ENCODE measurements at regions not wholly inside any gene's neighbourhood (a gene's known extent, or its start where the extent isn't known, plus 50 kb on each side); places are given as distances from the start of the nearest gene placed in this dataset.

DNA sequence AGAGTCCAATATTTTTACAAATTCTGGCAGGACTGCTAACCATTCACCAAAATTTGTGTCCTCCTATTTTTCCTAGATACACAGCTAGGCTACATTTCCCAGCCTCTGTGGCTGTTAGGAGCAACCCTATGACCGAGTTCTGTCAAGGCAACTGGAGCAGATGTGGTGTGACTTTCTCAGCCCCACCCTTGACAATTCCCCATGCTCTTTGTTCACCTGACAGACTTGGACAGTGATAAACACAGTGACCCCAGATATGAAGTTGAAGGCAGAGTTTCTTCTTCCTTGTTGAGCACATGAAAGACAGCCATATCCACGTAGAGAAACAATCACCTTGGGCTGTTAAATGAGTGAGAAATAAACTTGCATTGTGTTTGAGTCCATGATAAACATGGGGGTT is 1162.1 kb downstream of the SORCS3 start:
- H3K27me3 ChIP-seq (ENCODE audit: control insufficient read depth, insufficient read depth, low read length) = no peaks in the 10 kb centered on the region
- H3K4me3 ChIP-seq (ENCODE audit: insufficient read depth, low read depth, low read length) = no peak overlapping the region
- no peaks in the 10 kb centered on the region for H3K9me1 ChIP-seq (ENCODE audit: insufficient read depth, low read length)
- H3K4ac ChIP-seq (ENCODE audit: low read depth, low read length) = no peak overlapping the region
- no peak overlapping the region for H3K14ac ChIP-seq (replicated peaks; ENCODE audit: low read depth, low read length)
- no peak overlapping the region for H2AFZ ChIP-seq (replicated peaks; ENCODE audit: low read length, poor library complexity)
- dilution Hi-C loops (cut with HindIII; ENCODE audit: low sequenced_read_pairs, unreplicated experiment) = no loop called here
- peaks cover 6% of the 10 kb centered on the region; the same call in 1 of the 2 replicates for H3K9me3 ChIP-seq (ENCODE audit: control insufficient read depth, insufficient read depth, low read length)
- DNase-seq (no peak), ATAC-seq (ENCODE audit: low read depth) (no peak)
- no peak overlapping the region for H3K23ac ChIP-seq (ENCODE audit: low read depth, low read length)
- no peak overlapping the region for H3K56ac ChIP-seq (ENCODE audit: extremely low read depth, insufficient read depth, low read length)
- no peak overlapping the region for H3K9ac ChIP-seq (ENCODE audit: low read depth, low read length)
- H4K5ac ChIP-seq (ENCODE audit: low read depth, low read length) = no peak overlapping the region
- CTCF ChIA-PET = no interaction called here
- H2BK15ac ChIP-seq (ENCODE audit: low read depth, low read length) = no peak overlapping the region
- no peaks in the 10 kb centered on the region for H4K20me1 ChIP-seq (ENCODE audit: insufficient read depth, low read length)
- no peak overlapping the region for H3K4me2 ChIP-seq (ENCODE audit: low read depth, low read length)
- no peak for TF ChIP-seq SMC3 (IDR thresholded peaks at IDR 0.05; ENCODE audit: low read depth, low read length)
- no peak for TF ChIP-seq CHD1 (IDR thresholded peaks at IDR 0.05; ENCODE audit: low read depth, low read length)
- no peak for TF ChIP-seq NFE2L2 (IDR thresholded peaks at IDR 0.05; ENCODE audit: low read depth, low read length)
- TF ChIP-seq POLR2A (IDR thresholded peaks at IDR 0.05; ENCODE audit: low read depth, low read length) = no peak
- TF ChIP-seq MXI1 (IDR thresholded peaks at IDR 0.05; ENCODE audit: borderline replicate concordance, low read depth, low read length) = no peak
- TF ChIP-seq RFX5 (IDR thresholded peaks at IDR 0.05; ENCODE audit: low read depth, low read length) = no peak
- no peak for TF ChIP-seq BHLHE40 (IDR thresholded peaks at IDR 0.05; ENCODE audit: low read depth, low read length)
- TF ChIP-seq, protein P1, sequence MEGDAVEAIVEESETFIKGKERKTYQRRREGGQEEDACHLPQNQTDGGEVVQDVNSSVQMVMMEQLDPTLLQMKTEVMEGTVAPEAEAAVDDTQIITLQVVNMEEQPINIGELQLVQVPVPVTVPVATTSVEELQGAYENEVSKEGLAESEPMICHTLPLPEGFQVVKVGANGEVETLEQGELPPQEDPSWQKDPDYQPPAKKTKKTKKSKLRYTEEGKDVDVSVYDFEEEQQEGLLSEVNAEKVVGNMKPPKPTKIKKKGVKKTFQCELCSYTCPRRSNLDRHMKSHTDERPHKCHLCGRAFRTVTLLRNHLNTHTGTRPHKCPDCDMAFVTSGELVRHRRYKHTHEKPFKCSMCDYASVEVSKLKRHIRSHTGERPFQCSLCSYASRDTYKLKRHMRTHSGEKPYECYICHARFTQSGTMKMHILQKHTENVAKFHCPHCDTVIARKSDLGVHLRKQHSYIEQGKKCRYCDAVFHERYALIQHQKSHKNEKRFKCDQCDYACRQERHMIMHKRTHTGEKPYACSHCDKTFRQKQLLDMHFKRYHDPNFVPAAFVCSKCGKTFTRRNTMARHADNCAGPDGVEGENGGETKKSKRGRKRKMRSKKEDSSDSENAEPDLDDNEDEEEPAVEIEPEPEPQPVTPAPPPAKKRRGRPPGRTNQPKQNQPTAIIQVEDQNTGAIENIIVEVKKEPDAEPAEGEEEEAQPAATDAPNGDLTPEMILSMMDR (conservative IDR thresholded peaks at IDR 0.05; ENCODE audit: low read depth, low read length) = no peak
- TF ChIP-seq MAZ (IDR thresholded peaks at IDR 0.05; ENCODE audit: borderline replicate concordance, low read depth, low read length) = no peak
- TF ChIP-seq RCOR1 (IDR thresholded peaks at IDR 0.05; ENCODE audit: insufficient replicate concordance, low read length) = no peak
- no peak overlapping the region for H2BK5ac ChIP-seq (ENCODE audit: low read depth, low read length, poor library complexity, severe bottlenecking)
- H4K8ac ChIP-seq (ENCODE audit: low read depth in 2 of 2, low read length in 2 of 2) = no peak overlapping the region
- no peak overlapping the region for H3K27ac ChIP-seq (ENCODE audit: insufficient read depth, low read length)
- no CpG with 5 or more reads among the region's 2 CpGs for WGBS, 2 experiments (ENCODE audit: extremely low coverage in 2 of 2, insufficient read length in 1 of 2)
- H3K79me1 ChIP-seq (ENCODE audit: low read depth in 1 of 2, low read length in 2 of 2) = no peaks in the 10 kb centered on the region
- in situ Hi-C loops (cut with MboI; ENCODE audit: low sequenced_read_pairs) = no loop called here
- H2BK20ac ChIP-seq (ENCODE audit: low read depth, low read length) = no peak overlapping the region
- no TSS peak for BruUV-seq (replicated peaks)
- H3K4me1 ChIP-seq (ENCODE audit: control insufficient read depth, insufficient read depth, low read length) = no peaks in the 10 kb centered on the region
- intact Hi-C loops (cut with micrococcal nuclease) = no loop called here
- no peak overlapping the region for H2AK5ac ChIP-seq (ENCODE audit: low read depth, low read length)
- POLR2A ChIA-PET (ENCODE audit: unreplicated experiment) = no interaction called here
- H3K18ac ChIP-seq (ENCODE audit: low read depth, low read length) = no peak overlapping the region
- no peak overlapping the region for H2BK120ac ChIP-seq (ENCODE audit: low read depth, low read length)
- no peaks in the 10 kb centered on the region for H3K36me3 ChIP-seq (ENCODE audit: control insufficient read depth, insufficient read depth, low read length)
- no peak overlapping the region for H4K91ac ChIP-seq (ENCODE audit: insufficient read depth, low read depth, low read length)
- H2AK9ac ChIP-seq (replicated peaks; ENCODE audit: low read depth, low read length, poor library complexity) = no peak overlapping the region
